CD4-positive, alpha-beta T cell (primary cell): ENCODE measurements at regions not wholly inside any gene's neighbourhood (a gene's known extent, or its start where the extent isn't known, plus 50 kb on each side); places are given as distances from the start of the nearest gene placed in this dataset.

Experiments used
- ATAC-seq: fragments of 200-7000 bp; cut with Tn5 transposase; one replicate; pipeline ENCODE4 v1.10.0; 2022; ENCODE audit warnings: mild to moderate bottlenecking; ENCODE audit not compliant: poor library complexity
- CTCF ChIA-PET: fragments of 350-600 bp; sonication (Branson Sonifier 250); formaldehyde crosslinking; loops from one replicate; lab custom pipeline; 2021; ENCODE audit warnings: antibody characterized with exemption, inconsistent platforms; lab: Charles Lee
- POLR2A ChIA-PET: fragments of 350-600 bp; sonication (Branson Sonifier 250); formaldehyde crosslinking; loops from one replicate; lab custom pipeline; 2021; ENCODE audit warnings: antibody characterized with exemption, inconsistent platforms; lab: Charles Lee
- DNase-seq, 14 experiments: peaks; one replicate each; pipeline ENCODE4 v3.0.0-alpha.2; 2013 to 2020; ENCODE audit warnings: mixed read lengths in 2 of 14
- H3K27ac ChIP-seq, 2 donors: one replicate each; pipeline versions ENCODE4 v1.5.1 to v1.7.0; 2013; ENCODE audit warnings: low read length in 2 of 2, low read depth in 1 of 2, mild to moderate bottlenecking in 1 of 2
- H3K27me3 ChIP-seq, 2 experiments: 1 replicate in 1 of 2; 2 replicates in 1 of 2; pipeline versions ENCODE4 v1.6.1 to v1.7.0; 2013; ENCODE audit warnings: low read length in 2 of 2, control low read depth in 1 of 2, mild to moderate bottlenecking in 1 of 2, moderate library complexity in 1 of 2; ENCODE audit not compliant: insufficient read depth in 2 of 2, control insufficient read depth in 1 of 2
- H3K36me3 ChIP-seq: one replicate; pipeline ENCODE4 v1.6.1; 2013; ENCODE audit warnings: low read length, control low read depth; ENCODE audit not compliant: insufficient read depth
- H3K4me1 ChIP-seq: one replicate; pipeline ENCODE4 v1.6.1; 2013; ENCODE audit warnings: low read length, control low read depth; ENCODE audit not compliant: insufficient read depth
- H3K4me3 ChIP-seq: one replicate; pipeline ENCODE4 v1.5.1; 2013; ENCODE audit warnings: mild to moderate bottlenecking, low read length, moderate library complexity
- H3K9me3 ChIP-seq, 2 experiments: 1 replicate in 1 of 2; 2 replicates in 1 of 2; pipeline versions ENCODE4 v1.6.1 to v1.7.0; 2013; ENCODE audit warnings: low read length in 2 of 2, mild to moderate bottlenecking in 2 of 2, control low read depth in 1 of 2, moderate library complexity in 1 of 2; ENCODE audit not compliant: control insufficient read depth in 1 of 2, insufficient read depth in 1 of 2
- H3K27ac Mint-ChIP-seq: one replicate; pipeline ENCODE4 v1.8.0; 2020; ENCODE audit warnings: mixed read lengths
- H3K27me3 Mint-ChIP-seq: one replicate; pipeline ENCODE4 v1.8.0; 2021; ENCODE audit warnings: mixed read lengths
- H3K36me3 Mint-ChIP-seq: one replicate; pipeline ENCODE4 v1.8.0; 2021; ENCODE audit warnings: low read depth, mixed read lengths
- H3K4me1 Mint-ChIP-seq: one replicate; pipeline ENCODE4 v1.8.0; 2021; ENCODE audit warnings: low read depth, mixed read lengths
- H3K4me3 Mint-ChIP-seq: one replicate; pipeline ENCODE4 v1.8.0; 2020; ENCODE audit warnings: mild to moderate bottlenecking, mixed read lengths
- H3K9me3 Mint-ChIP-seq: one replicate; pipeline ENCODE4 v1.8.0; 2020; ENCODE audit warnings: mixed read lengths
- CTCF ChIP-seq: fragments of 200-600 bp; IDR thresholded peaks from one replicate; pipeline ENCODE4 v1.8.0; 2022; ENCODE audit warnings: antibody characterized with exemption, mild to moderate bottlenecking
- intact Hi-C, 2 experiments: fragments of 100-400 bp; cut with DNase I in 1 of 2; cut with micrococcal nuclease in 1 of 2; formaldehyde crosslinking; loops; one replicate each; pipeline versions ENCODE4 v1.15.1 to v1.9.0; 2023 to 2025; cut with DNase I, micrococcal nuclease

GRCh38 chr3:75136100-75136897, 521.8 kb upstream of the CNTN3 start:
- no peak overlapping the region for H3K27ac Mint-ChIP-seq
- ChIA-PET POLR2A (no interaction called here), CTCF (no interaction called here)
- H3K4me3 ChIP-seq = no peak overlapping the region
- no peaks in the 10 kb centered on the region for H3K27me3 Mint-ChIP-seq
- no peaks in the 10 kb centered on the region for H3K36me3 Mint-ChIP-seq
- no peaks in the 10 kb centered on the region for H3K4me1 Mint-ChIP-seq
- no peak for TF ChIP-seq CTCF
- no peak for DNase-seq
- H3K9me3 ChIP-seq = peaks cover 5 to 18% of the 10 kb centered on the region in 2 experiments
- ATAC-seq = no peak
- no peaks in the 10 kb centered on the region for H3K36me3 ChIP-seq
- H3K27ac ChIP-seq = no peak overlapping the region
- intact Hi-C loops = no loop called here
- H3K4me3 Mint-ChIP-seq = no peak overlapping the region
- peaks cover 6% of the 10 kb centered on the region for H3K9me3 Mint-ChIP-seq
- no peaks in the 10 kb centered on the region for H3K27me3 ChIP-seq
- H3K4me1 ChIP-seq = no peaks in the 10 kb centered on the region

GRCh38 chr3:75138345-75138744, 523.9 kb upstream of the CNTN3 start:
- TF ChIP-seq CTCF = no peak
- H3K36me3 Mint-ChIP-seq = no peaks in the 10 kb centered on the region
- intact Hi-C loops = no loop called here
- POLR2A ChIA-PET = no interaction called here
- Histone ChIP-seq H3K4me1 (no peaks in the 10 kb centered on the region), H3K27me3 (no peaks in the 10 kb centered on the region), H3K4me3 (no peak overlapping the region), H3K27ac (no peak overlapping the region), H3K36me3 (no peaks in the 10 kb centered on the region), H3K9me3 (peaks cover 5 to 18% of the 10 kb centered on the region in 2 experiments)
- no peak for ATAC-seq
- H3K27me3 Mint-ChIP-seq = no peaks in the 10 kb centered on the region
- H3K4me1 Mint-ChIP-seq = no peaks in the 10 kb centered on the region
- CTCF ChIA-PET = no interaction called here
- H3K9me3 Mint-ChIP-seq = no peaks in the 10 kb centered on the region
- no peak for DNase-seq
- H3K27ac Mint-ChIP-seq = no peak overlapping the region
- no peak overlapping the region for H3K4me3 Mint-ChIP-seq

GRCh38 chr3:75140904-75141615, 523.1 kb upstream of the FRG2C start:
- Mint-ChIP-seq H3K9me3 (peaks cover 2% of the 10 kb centered on the region), H3K4me1 (no peaks in the 10 kb centered on the region), H3K27ac (no peak overlapping the region), H3K4me3 (no peak overlapping the region), H3K27me3 (no peaks in the 10 kb centered on the region), H3K36me3 (no peaks in the 10 kb centered on the region)
- ATAC-seq (no peak), DNase-seq (no peak)
- Histone ChIP-seq H3K27ac (no peak overlapping the region), H3K4me1 (no peaks in the 10 kb centered on the region), H3K9me3 (peaks cover 5 to 18% of the 10 kb centered on the region in 2 experiments), H3K27me3 (no peaks in the 10 kb centered on the region), H3K36me3 (no peaks in the 10 kb centered on the region), H3K4me3 (no peak overlapping the region)
- intact Hi-C loops = no loop called here
- TF ChIP-seq CTCF = no peak
- ChIA-PET POLR2A (no interaction called here), CTCF (no interaction called here)
